ENCODE measurements at regions not wholly inside any gene's neighbourhood (a gene's known extent, or its start where the extent isn't known, plus 50 kb on each side); places are given as distances from the start of the nearest gene placed in this dataset.

GRCh38 chr10:9018195-9019173 is 964.0 kb downstream of the GATA3 start:
- H3K4me1 ChIP-seq (ENCODE audit: control insufficient read depth, insufficient read depth, low read length), result no peaks in the 10 kb centered on the region
- H3K4me3 ChIP-seq (ENCODE audit: low read depth, low read length), result no peak overlapping the region
- no peaks in the 10 kb centered on the region for H3K9me3 ChIP-seq (ENCODE audit: control insufficient read depth, insufficient read depth, low read length)
- 100% methylated on average over 3 of the region's 7 CpGs for WGBS (ENCODE audit: insufficient coverage)
- no peaks in the 10 kb centered on the region for H3K36me3 ChIP-seq (ENCODE audit: control insufficient read depth, insufficient read depth, low read length)
- no peaks in the 10 kb centered on the region for H3K27me3 ChIP-seq (ENCODE audit: control insufficient read depth, insufficient read depth, low read length)
- H3K27ac ChIP-seq (ENCODE audit: low read depth, low read length), result no peak overlapping the region
- DNase-seq (ENCODE audit: low read depth in 4 of 6, low spot score in 6 of 6), result no peak

GRCh38 chr10:9023206-9023605 is 968.7 kb downstream of the GATA3 start:
- H3K27ac ChIP-seq (ENCODE audit: low read depth, low read length), result no peak overlapping the region
- H3K4me1 ChIP-seq (ENCODE audit: control insufficient read depth, insufficient read depth, low read length), result no peaks in the 10 kb centered on the region
- H3K4me3 ChIP-seq (ENCODE audit: low read depth, low read length), result no peak overlapping the region
- H3K27me3 ChIP-seq (ENCODE audit: control insufficient read depth, insufficient read depth, low read length), result no peaks in the 10 kb centered on the region
- no CpG with 5 or more reads among the region's 3 CpGs for WGBS (ENCODE audit: insufficient coverage)
- no peaks in the 10 kb centered on the region for H3K36me3 ChIP-seq (ENCODE audit: control insufficient read depth, insufficient read depth, low read length)
- no peak for DNase-seq (ENCODE audit: low read depth in 4 of 6, low spot score in 6 of 6)
- no peaks in the 10 kb centered on the region for H3K9me3 ChIP-seq (ENCODE audit: control insufficient read depth, insufficient read depth, low read length)

- H3K27me3 ChIP-seq (ENCODE audit: control insufficient read depth, insufficient read depth, low read length), result no peaks in the 10 kb centered on the region
- H3K4me1 ChIP-seq (ENCODE audit: control insufficient read depth, insufficient read depth, low read length), result no peaks in the 10 kb centered on the region
- no peak for DNase-seq (ENCODE audit: low read depth in 4 of 6, low spot score in 6 of 6)
- H3K27ac ChIP-seq (ENCODE audit: low read depth, low read length), result no peak overlapping the region
- H3K36me3 ChIP-seq (ENCODE audit: control insufficient read depth, insufficient read depth, low read length), result no peaks in the 10 kb centered on the region
- no peaks in the 10 kb centered on the region for H3K9me3 ChIP-seq (ENCODE audit: control insufficient read depth, insufficient read depth, low read length)
- no CpG with 5 or more reads among the region's 2 CpGs for WGBS (ENCODE audit: insufficient coverage)
- H3K4me3 ChIP-seq (ENCODE audit: low read depth, low read length), result no peak overlapping the region
Observed at GRCh38 chr10:9024210-9024609, 969.7 kb downstream of the GATA3 start.

- Histone ChIP-seq H3K36me3 (ENCODE audit: control insufficient read depth, insufficient read depth, low read length) (no peaks in the 10 kb centered on the region), H3K4me3 (ENCODE audit: low read depth, low read length) (no peak overlapping the region), H3K9me3 (ENCODE audit: control insufficient read depth, insufficient read depth, low read length) (no peaks in the 10 kb centered on the region), H3K27ac (ENCODE audit: low read depth, low read length) (no peak overlapping the region), H3K4me1 (ENCODE audit: control insufficient read depth, insufficient read depth, low read length) (no peaks in the 10 kb centered on the region), H3K27me3 (ENCODE audit: control insufficient read depth, insufficient read depth, low read length) (no peaks in the 10 kb centered on the region)
- no peak for DNase-seq (ENCODE audit: low read depth in 4 of 6, low spot score in 6 of 6)
Observed at GRCh38 chr10:9028231-9028630, 973.7 kb downstream of the GATA3 start.

GRCh38 chr10:9035355-9035754 is 980.9 kb downstream of the GATA3 start:
- Histone ChIP-seq H3K4me3 (ENCODE audit: low read depth, low read length) (no peak overlapping the region), H3K27me3 (ENCODE audit: control insufficient read depth, insufficient read depth, low read length) (no peaks in the 10 kb centered on the region), H3K27ac (ENCODE audit: low read depth, low read length) (no peak overlapping the region), H3K4me1 (ENCODE audit: control insufficient read depth, insufficient read depth, low read length) (no peaks in the 10 kb centered on the region), H3K36me3 (ENCODE audit: control insufficient read depth, insufficient read depth, low read length) (no peaks in the 10 kb centered on the region), H3K9me3 (ENCODE audit: control insufficient read depth, insufficient read depth, low read length) (peaks cover 3% of the 10 kb centered on the region)
- no peak for DNase-seq (ENCODE audit: low read depth in 4 of 6, low spot score in 6 of 6)
- WGBS (ENCODE audit: insufficient coverage), result no CpG with 5 or more reads among the region's 1 CpG

- no peaks in the 10 kb centered on the region for H3K36me3 ChIP-seq (ENCODE audit: control insufficient read depth, insufficient read depth, low read length)
- no peak overlapping the region for H3K4me3 ChIP-seq (ENCODE audit: low read depth, low read length)
- DNase-seq (ENCODE audit: low read depth in 4 of 6, low spot score in 6 of 6), result no peak
- no CpG with 5 or more reads among the region's 4 CpGs for WGBS (ENCODE audit: insufficient coverage)
- H3K27ac ChIP-seq (ENCODE audit: low read depth, low read length), result no peak overlapping the region
- no peaks in the 10 kb centered on the region for H3K4me1 ChIP-seq (ENCODE audit: control insufficient read depth, insufficient read depth, low read length)
- peaks cover 3% of the 10 kb centered on the region for H3K9me3 ChIP-seq (ENCODE audit: control insufficient read depth, insufficient read depth, low read length)
- no peaks in the 10 kb centered on the region for H3K27me3 ChIP-seq (ENCODE audit: control insufficient read depth, insufficient read depth, low read length)
Observed at GRCh38 chr10:9036711-9037204, 982.3 kb downstream of the GATA3 start.

GRCh38 chr10:9038146-9038714 is 983.7 kb downstream of the GATA3 start:
- WGBS (ENCODE audit: insufficient coverage), result 60% methylated on average over 3 of the region's 4 CpGs
- H3K36me3 ChIP-seq (ENCODE audit: control insufficient read depth, insufficient read depth, low read length), result no peaks in the 10 kb centered on the region

GRCh38 chr10:9043466-9043865 is 989.0 kb downstream of the GATA3 start:
- Histone ChIP-seq H3K9me3 (ENCODE audit: control insufficient read depth, insufficient read depth, low read length) (no peaks in the 10 kb centered on the region), H3K4me3 (ENCODE audit: low read depth, low read length) (no peak overlapping the region), H3K36me3 (ENCODE audit: control insufficient read depth, insufficient read depth, low read length) (no peaks in the 10 kb centered on the region), H3K27ac (ENCODE audit: low read depth, low read length) (no peak overlapping the region), H3K4me1 (ENCODE audit: control insufficient read depth, insufficient read depth, low read length) (no peaks in the 10 kb centered on the region), H3K27me3 (ENCODE audit: control insufficient read depth, insufficient read depth, low read length) (no peaks in the 10 kb centered on the region)
- peak in 1 of 6 donors; percentile 1 for DNase-seq (ENCODE audit: low read depth in 4 of 6, low spot score in 6 of 6)
- 43% methylated on average over 2 of the region's 2 CpGs for WGBS (ENCODE audit: insufficient coverage)

More at GRCh38 chr10:9038146-9038714, 983.7 kb downstream of the GATA3 start:
- peaks cover 3% of the 10 kb centered on the region for H3K9me3 ChIP-seq (ENCODE audit: control insufficient read depth, insufficient read depth, low read length)
- H3K27me3 ChIP-seq (ENCODE audit: control insufficient read depth, insufficient read depth, low read length), result no peaks in the 10 kb centered on the region
- no peaks in the 10 kb centered on the region for H3K4me1 ChIP-seq (ENCODE audit: control insufficient read depth, insufficient read depth, low read length)
- DNase-seq (ENCODE audit: low read depth in 4 of 6, low spot score in 6 of 6), result no peak
- H3K27ac ChIP-seq (ENCODE audit: low read depth, low read length), result no peak overlapping the region
- no peak overlapping the region for H3K4me3 ChIP-seq (ENCODE audit: low read depth, low read length)

- Histone ChIP-seq H3K4me3 (ENCODE audit: low read depth, low read length) (no peak overlapping the region), H3K27ac (ENCODE audit: low read depth, low read length) (no peak overlapping the region), H3K9me3 (ENCODE audit: control insufficient read depth, insufficient read depth, low read length) (peaks cover 3% of the 10 kb centered on the region), H3K4me1 (ENCODE audit: control insufficient read depth, insufficient read depth, low read length) (no peaks in the 10 kb centered on the region), H3K27me3 (ENCODE audit: control insufficient read depth, insufficient read depth, low read length) (no peaks in the 10 kb centered on the region), H3K36me3 (ENCODE audit: control insufficient read depth, insufficient read depth, low read length) (no peaks in the 10 kb centered on the region)
- DNase-seq (ENCODE audit: low read depth in 4 of 6, low spot score in 6 of 6), result no peak
Observed at GRCh38 chr10:9045311-9045710, 990.8 kb downstream of the GATA3 start.
